GM21825 (cell line): ENCODE measurements at regions not wholly inside any gene's neighbourhood (a gene's known extent, or its start where the extent isn't known, plus 50 kb on each side); places are given as distances from the start of the nearest gene placed in this dataset.

ENCODE experiments used
- ATAC-seq: cut with Tn5 transposase; IDR thresholded peaks from one replicate; pipeline ENCODE4 v1.9.1; 2021; ENCODE audit warnings: mild to moderate bottlenecking, moderate library complexity; ENCODE audit not compliant: unreplicated experiment

GRCh38 chr9:87437966-87438365, 59.7 kb upstream of the DAPK1 start:
- no peak for ATAC-seq

GRCh38 chr9:87441251-87441650, 56.4 kb upstream of the DAPK1 start:
- ATAC-seq: no peak

GRCh38 chr9:87442451-87442850, 55.2 kb upstream of the DAPK1 start:
- no peak for ATAC-seq

- ATAC-seq: no peak
Observed at GRCh38 chr9:87443006-87443405, 54.7 kb upstream of the DAPK1 start.

- no peak for ATAC-seq
Observed at GRCh38 chr9:87443461-87443860, 54.2 kb upstream of the DAPK1 start.

GRCh38 chr9:87445646-87446045, 52.0 kb upstream of the DAPK1 start:
- ATAC-seq: peak; percentile 76

GRCh38 chr9:87446527-87446926, 51.1 kb upstream of the DAPK1 start:
- no peak for ATAC-seq

GRCh38 chr9:87447547-87448432, 49.9 kb upstream of the DAPK1 start:
- no peak for ATAC-seq
